ENCODE measurements at regions not wholly inside any gene's neighbourhood (a gene's known extent, or its start where the extent isn't known, plus 50 kb on each side); places are given as distances from the start of the nearest gene placed in this dataset.

DNA sequence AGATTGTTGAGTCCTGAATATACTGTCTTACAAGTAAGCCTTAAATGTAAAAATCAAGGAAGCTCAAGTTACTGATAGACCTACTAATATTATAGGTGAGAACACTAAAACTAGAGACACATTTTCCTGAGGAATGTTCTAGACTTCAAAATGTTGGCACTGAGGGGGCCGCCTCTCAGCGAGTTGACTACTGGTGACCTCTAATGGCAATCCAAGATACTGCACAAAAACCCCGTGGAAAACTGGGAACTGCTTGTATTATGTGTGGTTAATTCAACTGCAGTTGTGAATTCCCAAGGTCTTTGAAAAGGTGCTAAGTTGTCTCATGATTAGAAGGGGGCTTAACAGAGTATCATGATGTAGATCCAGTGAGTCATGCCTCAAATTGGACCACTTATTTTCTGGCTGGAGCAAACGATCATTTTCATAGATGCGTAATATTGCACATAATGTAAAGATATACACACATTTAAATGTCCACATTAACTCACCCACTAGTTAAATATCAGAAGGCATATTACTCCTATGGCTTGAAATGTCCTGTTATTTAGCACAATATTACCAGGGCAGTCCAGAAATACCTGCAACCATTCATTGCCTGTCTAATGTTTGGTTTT, 336.2 kb downstream of the FOXA2 start:
- TF ChIP-seq, protein P1, sequence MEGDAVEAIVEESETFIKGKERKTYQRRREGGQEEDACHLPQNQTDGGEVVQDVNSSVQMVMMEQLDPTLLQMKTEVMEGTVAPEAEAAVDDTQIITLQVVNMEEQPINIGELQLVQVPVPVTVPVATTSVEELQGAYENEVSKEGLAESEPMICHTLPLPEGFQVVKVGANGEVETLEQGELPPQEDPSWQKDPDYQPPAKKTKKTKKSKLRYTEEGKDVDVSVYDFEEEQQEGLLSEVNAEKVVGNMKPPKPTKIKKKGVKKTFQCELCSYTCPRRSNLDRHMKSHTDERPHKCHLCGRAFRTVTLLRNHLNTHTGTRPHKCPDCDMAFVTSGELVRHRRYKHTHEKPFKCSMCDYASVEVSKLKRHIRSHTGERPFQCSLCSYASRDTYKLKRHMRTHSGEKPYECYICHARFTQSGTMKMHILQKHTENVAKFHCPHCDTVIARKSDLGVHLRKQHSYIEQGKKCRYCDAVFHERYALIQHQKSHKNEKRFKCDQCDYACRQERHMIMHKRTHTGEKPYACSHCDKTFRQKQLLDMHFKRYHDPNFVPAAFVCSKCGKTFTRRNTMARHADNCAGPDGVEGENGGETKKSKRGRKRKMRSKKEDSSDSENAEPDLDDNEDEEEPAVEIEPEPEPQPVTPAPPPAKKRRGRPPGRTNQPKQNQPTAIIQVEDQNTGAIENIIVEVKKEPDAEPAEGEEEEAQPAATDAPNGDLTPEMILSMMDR (IDR thresholded peaks at IDR 0.05; ENCODE audit: insufficient read depth, low read length, poor library complexity, severe bottlenecking): peak; percentile 29
- no peak for TF ChIP-seq EZH2phosphoT487 (conservative IDR thresholded peaks at IDR 0.05; ENCODE audit: low read length)
- H3K9me3 ChIP-seq (ENCODE audit: insufficient read depth, low read length): no peaks in the 10 kb centered on the region
- H3K9ac ChIP-seq (ENCODE audit: low read length): no peak overlapping the region

DNA sequence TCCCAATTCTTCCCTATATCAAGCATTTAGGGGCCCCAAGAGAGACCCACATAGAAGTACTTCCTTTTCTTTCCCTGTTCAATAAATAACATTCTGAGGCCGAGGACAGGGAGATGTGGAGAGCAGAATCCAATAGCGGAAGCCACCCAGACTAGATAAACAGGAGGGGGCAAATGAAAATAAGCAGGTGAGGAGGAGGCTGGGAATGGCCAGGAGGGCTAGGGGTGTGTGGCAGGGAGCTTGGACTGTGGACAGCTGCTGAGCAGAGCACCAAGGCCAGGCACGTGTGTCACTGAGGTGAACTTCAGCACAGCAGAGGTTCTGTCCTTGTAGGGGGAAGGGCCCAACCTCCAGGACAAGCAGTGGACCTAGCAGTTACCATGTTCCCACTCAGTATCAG, 339.2 kb downstream of the FOXA2 start:
- Histone ChIP-seq H2AFZ (ENCODE audit: low read depth, low read length, severe bottlenecking) (no peak overlapping the region), H3K9me2 (replicated peaks; ENCODE audit: insufficient read depth, low read length) (no peaks in the 10 kb centered on the region), H3K27ac (ENCODE audit: low read depth, low read length) (no peak overlapping the region), H3K9me3 (ENCODE audit: insufficient read depth, low read length) (no peaks in the 10 kb centered on the region), H3F3A (ENCODE audit: insufficient read depth) (no peaks in the 10 kb centered on the region), H3K4me2 (ENCODE audit: low read depth, low read length, poor library complexity, severe bottlenecking) (no peak overlapping the region), H3K27me3 (ENCODE audit: low read length) (no peaks in the 10 kb centered on the region), H3K79me2 (ENCODE audit: insufficient read depth, low read length) (no peaks in the 10 kb centered on the region), H3K9ac (ENCODE audit: low read length) (no peak overlapping the region), H3K4me3 (ENCODE audit: insufficient read depth, low read length, poor library complexity, severe bottlenecking) (no peak overlapping the region), H3K36me3 (ENCODE audit: low read length) (no peaks in the 10 kb centered on the region), H4K20me1 (ENCODE audit: low read depth, low read length) (no peaks in the 10 kb centered on the region)
- no peak for TF ChIP-seq EZH2phosphoT487 (conservative IDR thresholded peaks at IDR 0.05; ENCODE audit: low read length)
- TF ChIP-seq, protein P1 (IDR thresholded peaks at IDR 0.05; ENCODE audit: insufficient read depth, low read length, poor library complexity, severe bottlenecking): no peak

More for the DNA sequence above, 336.2 kb downstream of the FOXA2 start:
- no peaks in the 10 kb centered on the region for H4K20me1 ChIP-seq (ENCODE audit: low read depth, low read length)
- H3K36me3 ChIP-seq (ENCODE audit: low read length): no peaks in the 10 kb centered on the region
- no peak overlapping the region for H3K27ac ChIP-seq (ENCODE audit: low read depth, low read length)
- no peaks in the 10 kb centered on the region for H3F3A ChIP-seq (ENCODE audit: insufficient read depth)
- no peak overlapping the region for H3K4me3 ChIP-seq (ENCODE audit: insufficient read depth, low read length, poor library complexity, severe bottlenecking)
- H3K27me3 ChIP-seq (ENCODE audit: low read length): no peaks in the 10 kb centered on the region
- no peaks in the 10 kb centered on the region for H3K79me2 ChIP-seq (ENCODE audit: insufficient read depth, low read length)
- H3K4me2 ChIP-seq (ENCODE audit: low read depth, low read length, poor library complexity, severe bottlenecking): no peak overlapping the region
- no peaks in the 10 kb centered on the region for H3K9me2 ChIP-seq (replicated peaks; ENCODE audit: insufficient read depth, low read length)
- no peak overlapping the region for H2AFZ ChIP-seq (ENCODE audit: low read depth, low read length, severe bottlenecking)

DNA sequence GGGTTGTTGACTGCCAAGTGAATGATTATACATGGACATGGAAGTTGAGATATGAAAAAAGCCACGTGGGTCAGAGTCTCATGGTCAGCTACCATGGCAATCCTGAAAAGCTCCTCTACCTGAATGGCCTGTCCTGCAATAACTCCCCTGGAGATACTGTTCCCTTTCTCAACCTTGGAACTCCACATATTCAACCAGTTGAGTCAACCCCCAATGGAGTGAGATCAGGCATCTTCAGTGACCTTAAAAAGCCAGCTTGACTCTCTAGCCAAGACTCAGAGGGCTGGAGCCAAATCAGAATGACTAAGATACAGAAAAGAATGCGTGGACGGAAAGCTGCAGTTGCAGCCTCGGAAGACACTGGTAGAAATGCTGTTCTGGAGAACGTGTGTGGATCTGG, 341.3 kb downstream of the FOXA2 start:
- H4K20me1 ChIP-seq (ENCODE audit: low read depth, low read length): no peaks in the 10 kb centered on the region
- H3K9me2 ChIP-seq (replicated peaks; ENCODE audit: insufficient read depth, low read length): no peaks in the 10 kb centered on the region
- no peaks in the 10 kb centered on the region for H3F3A ChIP-seq (ENCODE audit: insufficient read depth)
- TF ChIP-seq EZH2phosphoT487 (conservative IDR thresholded peaks at IDR 0.05; ENCODE audit: low read length): no peak
- TF ChIP-seq, protein P1 (IDR thresholded peaks at IDR 0.05; ENCODE audit: insufficient read depth, low read length, poor library complexity, severe bottlenecking): no peak
- no peak overlapping the region for H3K27ac ChIP-seq (ENCODE audit: low read depth, low read length)
- H3K79me2 ChIP-seq (ENCODE audit: insufficient read depth, low read length): no peaks in the 10 kb centered on the region
- H3K9me3 ChIP-seq (ENCODE audit: insufficient read depth, low read length): no peaks in the 10 kb centered on the region
- no peaks in the 10 kb centered on the region for H3K36me3 ChIP-seq (ENCODE audit: low read length)
- H3K4me3 ChIP-seq (ENCODE audit: insufficient read depth, low read length, poor library complexity, severe bottlenecking): no peak overlapping the region
- H3K9ac ChIP-seq (ENCODE audit: low read length): no peak overlapping the region
- no peaks in the 10 kb centered on the region for H3K27me3 ChIP-seq (ENCODE audit: low read length)
- H2AFZ ChIP-seq (ENCODE audit: low read depth, low read length, severe bottlenecking): no peak overlapping the region
- H3K4me2 ChIP-seq (ENCODE audit: low read depth, low read length, poor library complexity, severe bottlenecking): no peak overlapping the region
